ENCODE measurements at regions not wholly inside any gene's neighbourhood (a gene's known extent, or its start where the extent isn't known, plus 50 kb on each side); places are given as distances from the start of the nearest gene placed in this dataset.

DNA sequence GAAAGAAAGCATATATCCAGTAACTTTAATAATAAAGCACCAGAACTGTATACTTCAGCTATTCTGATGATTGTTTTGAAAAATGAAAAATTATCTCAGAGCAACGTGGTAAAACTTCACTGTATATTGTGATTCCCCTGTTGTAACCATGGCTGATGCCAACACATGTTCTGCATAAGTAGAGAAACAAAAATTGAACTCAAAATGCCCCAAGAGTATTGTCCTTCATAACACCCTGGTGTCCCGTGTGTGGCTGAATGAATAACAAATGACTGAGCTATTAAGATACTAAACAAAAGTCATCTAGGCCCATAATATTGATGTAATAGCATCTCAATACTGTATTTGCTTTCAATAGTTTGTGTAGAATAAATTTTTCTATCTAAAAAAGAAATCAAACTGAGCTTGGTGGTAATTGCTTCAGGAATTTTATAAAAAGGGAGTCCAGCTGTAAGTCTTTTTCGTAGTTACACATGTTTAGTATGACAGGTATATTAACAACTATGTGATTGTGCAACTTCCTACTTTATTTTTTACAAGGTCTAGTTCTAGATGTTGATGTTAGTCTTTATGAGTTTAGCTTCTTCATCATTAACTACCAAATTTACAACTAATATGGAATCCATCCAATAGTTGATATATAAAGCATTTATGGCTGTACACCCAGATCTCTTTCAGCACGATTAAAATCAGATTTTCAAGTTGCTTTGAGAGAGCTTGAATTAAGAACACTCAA lies 623.8 kb upstream of the AGTR1 start:
- TF ChIP-seq GABPA (IDR thresholded peaks at IDR 0.05; ENCODE audit: low read depth) (no peak), CTCF (IDR thresholded peaks at IDR 0.05; ENCODE audit: insufficient read depth, low read length) (no peak)
- TF ChIP-seq, protein P1, sequence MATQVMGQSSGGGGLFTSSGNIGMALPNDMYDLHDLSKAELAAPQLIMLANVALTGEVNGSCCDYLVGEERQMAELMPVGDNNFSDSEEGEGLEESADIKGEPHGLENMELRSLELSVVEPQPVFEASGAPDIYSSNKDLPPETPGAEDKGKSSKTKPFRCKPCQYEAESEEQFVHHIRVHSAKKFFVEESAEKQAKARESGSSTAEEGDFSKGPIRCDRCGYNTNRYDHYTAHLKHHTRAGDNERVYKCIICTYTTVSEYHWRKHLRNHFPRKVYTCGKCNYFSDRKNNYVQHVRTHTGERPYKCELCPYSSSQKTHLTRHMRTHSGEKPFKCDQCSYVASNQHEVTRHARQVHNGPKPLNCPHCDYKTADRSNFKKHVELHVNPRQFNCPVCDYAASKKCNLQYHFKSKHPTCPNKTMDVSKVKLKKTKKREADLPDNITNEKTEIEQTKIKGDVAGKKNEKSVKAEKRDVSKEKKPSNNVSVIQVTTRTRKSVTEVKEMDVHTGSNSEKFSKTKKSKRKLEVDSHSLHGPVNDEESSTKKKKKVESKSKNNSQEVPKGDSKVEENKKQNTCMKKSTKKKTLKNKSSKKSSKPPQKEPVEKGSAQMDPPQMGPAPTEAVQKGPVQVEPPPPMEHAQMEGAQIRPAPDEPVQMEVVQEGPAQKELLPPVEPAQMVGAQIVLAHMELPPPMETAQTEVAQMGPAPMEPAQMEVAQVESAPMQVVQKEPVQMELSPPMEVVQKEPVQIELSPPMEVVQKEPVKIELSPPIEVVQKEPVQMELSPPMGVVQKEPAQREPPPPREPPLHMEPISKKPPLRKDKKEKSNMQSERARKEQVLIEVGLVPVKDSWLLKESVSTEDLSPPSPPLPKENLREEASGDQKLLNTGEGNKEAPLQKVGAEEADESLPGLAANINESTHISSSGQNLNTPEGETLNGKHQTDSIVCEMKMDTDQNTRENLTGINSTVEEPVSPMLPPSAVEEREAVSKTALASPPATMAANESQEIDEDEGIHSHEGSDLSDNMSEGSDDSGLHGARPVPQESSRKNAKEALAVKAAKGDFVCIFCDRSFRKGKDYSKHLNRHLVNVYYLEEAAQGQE (IDR thresholded peaks at IDR 0.05; ENCODE audit: insufficient replicate concordance, low read depth), result no peak

All from HL-60 (cell line).